ENCODE measurements at regions not wholly inside any gene's neighbourhood (a gene's known extent, or its start where the extent isn't known, plus 50 kb on each side); places are given as distances from the start of the nearest gene placed in this dataset.

GRCh38 chr11:116173941-116174911 is 598.6 kb downstream of the BUD13 start:
- TF ChIP-seq CTCF (IDR thresholded peaks at IDR 0.05; ENCODE audit: borderline replicate concordance, control extremely low read depth, extremely low read depth, insufficient read depth, missing control alignments): no peak
- no peak for DNase-seq (ENCODE audit: low spot score)
- in situ Hi-C loops (cut with MboI; ENCODE audit: low sequenced_read_pairs, unreplicated experiment): no loop called here

- in situ Hi-C loops (cut with MboI; ENCODE audit: low sequenced_read_pairs, unreplicated experiment): no loop called here
Measured at GRCh38 chr11:116173506-116173905, 599.3 kb downstream of the BUD13 start.

GRCh38 chr11:116172851-116173250 is 599.9 kb downstream of the BUD13 start:
- no peak for DNase-seq (ENCODE audit: low spot score)
- in situ Hi-C loops (cut with MboI; ENCODE audit: low sequenced_read_pairs, unreplicated experiment): no loop called here
- no peak for TF ChIP-seq CTCF (IDR thresholded peaks at IDR 0.05; ENCODE audit: borderline replicate concordance, control extremely low read depth, extremely low read depth, insufficient read depth, missing control alignments)

More at GRCh38 chr11:116173506-116173905, 599.3 kb downstream of the BUD13 start:
- no peak for DNase-seq (ENCODE audit: low spot score)
- TF ChIP-seq CTCF (IDR thresholded peaks at IDR 0.05; ENCODE audit: borderline replicate concordance, control extremely low read depth, extremely low read depth, insufficient read depth, missing control alignments): no peak

GRCh38 chr11:116172156-116172555 is 600.6 kb downstream of the BUD13 start:
- no peak for TF ChIP-seq CTCF (IDR thresholded peaks at IDR 0.05; ENCODE audit: borderline replicate concordance, control extremely low read depth, extremely low read depth, insufficient read depth, missing control alignments)
- no peak for DNase-seq (ENCODE audit: low spot score)
- in situ Hi-C loops (cut with MboI; ENCODE audit: low sequenced_read_pairs, unreplicated experiment): no loop called here

GRCh38 chr11:116171271-116172140 is 601.3 kb downstream of the BUD13 start:
- no peak for TF ChIP-seq CTCF (IDR thresholded peaks at IDR 0.05; ENCODE audit: borderline replicate concordance, control extremely low read depth, extremely low read depth, insufficient read depth, missing control alignments)
- no peak for DNase-seq (ENCODE audit: low spot score)
- in situ Hi-C loops (cut with MboI; ENCODE audit: low sequenced_read_pairs, unreplicated experiment): no loop called here

GRCh38 chr11:116170526-116171120 is 602.2 kb downstream of the BUD13 start:
- no peak for DNase-seq (ENCODE audit: low spot score)
- in situ Hi-C loops (cut with MboI; ENCODE audit: low sequenced_read_pairs, unreplicated experiment): no loop called here
- TF ChIP-seq CTCF (IDR thresholded peaks at IDR 0.05; ENCODE audit: borderline replicate concordance, control extremely low read depth, extremely low read depth, insufficient read depth, missing control alignments): no peak

All from GM13976 (cell line).